Endothelial cell of umbilical vein (primary cell): ENCODE measurements at regions not wholly inside any gene's neighbourhood (a gene's known extent, or its start where the extent isn't known, plus 50 kb on each side); places are given as distances from the start of the nearest gene placed in this dataset.

Source experiments
- EZH2 ChIP-seq: IDR thresholded peaks from 2 replicates; pipeline ENCODE4 v1.6.1; 2012; ENCODE audit warnings: borderline replicate concordance, low read depth, mild to moderate bottlenecking, moderate library complexity, low read length, inconsistent platforms; ENCODE audit not compliant: severe bottlenecking
- FOS ChIP-seq: IDR thresholded peaks from 2 replicates; pipeline ENCODE4 v1.6.1; 2011; ENCODE audit warnings: mild to moderate bottlenecking, low read length, moderate library complexity, borderline replicate concordance; ENCODE audit not compliant: insufficient read depth
- JUN ChIP-seq: IDR thresholded peaks from 2 replicates; pipeline ENCODE4 v1.6.1; 2011; ENCODE audit warnings: borderline replicate concordance, low read depth; ENCODE audit not compliant: insufficient read length, insufficient read depth
- MYC ChIP-seq: IDR thresholded peaks from one replicate; pipeline ENCODE4 v1.6.1; 2011; ENCODE audit warnings: mild to moderate bottlenecking, low read depth, low read length
- POLR2A ChIP-seq: IDR thresholded peaks from 2 replicates; pipeline ENCODE4 v1.6.1; 2012; ENCODE audit warnings: low read depth, mild to moderate bottlenecking, control low read depth, low read length
- POLR2AphosphoS5 ChIP-seq: IDR thresholded peaks from 2 replicates; pipeline ENCODE4 v1.6.1; 2012; ENCODE audit warnings: low read depth, mild to moderate bottlenecking, control low read depth, low read length, moderate library complexity; ENCODE audit not compliant: insufficient read depth
- TF ChIP-seq, protein P1 (sequence below), 2 donors: IDR thresholded peaks; 1 replicate in 1 of 2; 2 replicates in 1 of 2; pipeline ENCODE4 v1.5.1; 2011; ENCODE audit warnings: low read length in 2 of 2, mild to moderate bottlenecking in 2 of 2, moderate library complexity in 2 of 2, control low read depth in 1 of 2, inconsistent platforms in 1 of 2, low read depth in 1 of 2; ENCODE audit not compliant: insufficient read depth in 1 of 2; ENCODE audit errors: extremely low read depth in 1 of 2
- TF ChIP-seq, protein P2 (sequence below): IDR thresholded peaks from 2 replicates; pipeline ENCODE4 v1.6.1; 2011; ENCODE audit not compliant: insufficient read depth, insufficient read length

DNA sequence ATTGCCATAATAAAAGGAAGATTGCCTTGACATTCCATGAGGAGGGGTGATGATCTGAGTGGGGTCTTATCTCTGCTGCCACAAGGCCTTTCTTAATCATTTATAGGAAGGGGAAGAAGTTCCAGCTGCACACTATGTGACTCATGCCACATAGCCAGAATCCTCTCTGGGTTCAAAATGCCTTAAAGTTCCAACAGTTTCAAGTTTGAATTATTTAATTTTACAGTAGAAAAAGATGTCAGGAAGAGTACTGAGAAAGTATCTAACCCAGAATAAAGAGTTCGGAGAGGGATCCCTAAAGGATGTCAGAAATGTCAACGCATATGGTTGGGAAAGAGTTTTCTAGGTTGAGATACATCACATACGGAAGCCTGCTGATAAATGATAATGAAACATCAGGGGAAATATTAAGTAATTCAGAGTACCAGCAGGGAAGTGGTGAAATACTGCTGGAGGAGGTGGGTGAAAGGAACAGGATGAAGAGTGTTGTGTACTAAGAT is 999.9 kb downstream of the TSN start:
- no peak for TF ChIP-seq EZH2
- TF ChIP-seq FOS = no peak
- TF ChIP-seq, protein P1, sequence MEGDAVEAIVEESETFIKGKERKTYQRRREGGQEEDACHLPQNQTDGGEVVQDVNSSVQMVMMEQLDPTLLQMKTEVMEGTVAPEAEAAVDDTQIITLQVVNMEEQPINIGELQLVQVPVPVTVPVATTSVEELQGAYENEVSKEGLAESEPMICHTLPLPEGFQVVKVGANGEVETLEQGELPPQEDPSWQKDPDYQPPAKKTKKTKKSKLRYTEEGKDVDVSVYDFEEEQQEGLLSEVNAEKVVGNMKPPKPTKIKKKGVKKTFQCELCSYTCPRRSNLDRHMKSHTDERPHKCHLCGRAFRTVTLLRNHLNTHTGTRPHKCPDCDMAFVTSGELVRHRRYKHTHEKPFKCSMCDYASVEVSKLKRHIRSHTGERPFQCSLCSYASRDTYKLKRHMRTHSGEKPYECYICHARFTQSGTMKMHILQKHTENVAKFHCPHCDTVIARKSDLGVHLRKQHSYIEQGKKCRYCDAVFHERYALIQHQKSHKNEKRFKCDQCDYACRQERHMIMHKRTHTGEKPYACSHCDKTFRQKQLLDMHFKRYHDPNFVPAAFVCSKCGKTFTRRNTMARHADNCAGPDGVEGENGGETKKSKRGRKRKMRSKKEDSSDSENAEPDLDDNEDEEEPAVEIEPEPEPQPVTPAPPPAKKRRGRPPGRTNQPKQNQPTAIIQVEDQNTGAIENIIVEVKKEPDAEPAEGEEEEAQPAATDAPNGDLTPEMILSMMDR (IDR thresholded peaks at IDR 0.05; ENCODE audit: extremely low read depth in 1 of 2, insufficient read depth in 1 of 2, low read depth in 1 of 2, low read length in 2 of 2) = no peak
- TF ChIP-seq POLR2AphosphoS5 = no peak
- no peak for TF ChIP-seq POLR2A
- TF ChIP-seq MYC = no peak
- TF ChIP-seq, protein P2, sequence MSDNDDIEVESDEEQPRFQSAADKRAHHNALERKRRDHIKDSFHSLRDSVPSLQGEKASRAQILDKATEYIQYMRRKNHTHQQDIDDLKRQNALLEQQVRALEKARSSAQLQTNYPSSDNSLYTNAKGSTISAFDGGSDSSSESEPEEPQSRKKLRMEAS = no peak
- TF ChIP-seq JUN = no peak
